GM12873 (cell line): ENCODE measurements at regions not wholly inside any gene's neighbourhood (a gene's known extent, or its start where the extent isn't known, plus 50 kb on each side); places are given as distances from the start of the nearest gene placed in this dataset.

ENCODE experiments used
- CTCF ChIP-seq: IDR thresholded peaks from 2 replicates; pipeline ENCODE4 v1.5.1; 2012; ENCODE audit warnings: low read depth, mild to moderate bottlenecking, moderate library complexity, low read length, control low read depth; ENCODE audit not compliant: insufficient read depth; ENCODE audit errors: missing control alignments

GRCh38 chr16:79434771-79435170 lies 165.8 kb downstream of the MAF start:
- TF ChIP-seq CTCF, result no peak

DNA sequence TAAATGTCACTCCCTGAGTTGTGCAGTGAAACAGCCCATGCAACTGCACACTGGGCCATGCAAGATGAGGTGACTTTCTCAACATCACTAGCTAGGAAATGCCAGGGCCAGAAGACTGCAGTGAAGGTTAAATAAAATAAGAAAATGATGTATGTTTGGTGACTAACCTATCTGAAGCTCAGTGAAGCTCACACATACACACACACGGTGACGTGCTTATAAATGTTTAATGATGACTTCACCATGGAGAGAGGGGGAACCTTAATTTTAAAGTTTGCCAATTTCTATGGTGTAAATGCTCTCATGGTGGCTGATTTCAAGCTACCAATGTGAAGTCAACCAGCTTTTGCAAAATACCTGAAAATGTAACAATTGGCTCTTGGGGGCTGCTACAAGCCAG lies 166.4 kb downstream of the MAF start:
- TF ChIP-seq CTCF, result no peak

- no peak for TF ChIP-seq CTCF
These were observed 168.6 kb downstream of the MAF start for GRCh38 chr16:79431923-79432322.

DNA sequence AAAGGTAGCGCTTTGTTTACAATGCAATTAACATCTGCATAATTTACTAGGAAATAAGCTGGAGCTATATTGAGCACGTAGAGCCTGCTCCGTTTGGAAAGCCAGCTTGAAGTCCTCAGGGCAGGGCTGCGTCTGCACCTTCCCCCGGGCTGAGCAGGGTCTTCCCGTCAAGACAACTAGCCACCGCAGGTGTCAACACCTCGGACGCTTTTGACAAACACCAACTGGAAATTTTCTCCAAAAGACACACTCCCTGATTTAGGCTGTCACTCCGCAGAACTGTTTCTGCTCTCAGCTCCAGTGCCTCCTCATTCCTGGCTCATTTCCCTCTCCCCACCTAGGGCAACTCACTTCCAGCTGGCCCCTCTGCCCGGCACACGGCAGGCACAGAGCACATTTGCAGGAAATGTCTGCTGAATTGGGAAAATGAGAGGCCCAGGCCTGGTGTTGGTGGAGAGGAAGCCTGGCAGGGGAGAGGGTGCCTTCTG lies 170.3 kb downstream of the MAF start:
- TF ChIP-seq CTCF, result no peak

- TF ChIP-seq CTCF, result no peak
These were observed 171.0 kb downstream of the MAF start for GRCh38 chr16:79429381-79430190.

GRCh38 chr16:79426663-79427062 lies 173.9 kb downstream of the MAF start:
- TF ChIP-seq CTCF, result no peak

GRCh38 chr16:79422064-79422463 lies 178.5 kb downstream of the MAF start:
- TF ChIP-seq CTCF, result no peak
